GM12878 (cell line): ENCODE measurements at regions not wholly inside any gene's neighbourhood (a gene's known extent, or its start where the extent isn't known, plus 50 kb on each side); places are given as distances from the start of the nearest gene placed in this dataset.

Source experiments
- ATAC-seq: fragments of 200-7000 bp; cut with Tn5 transposase; 3 replicates; pipeline ENCODE4 v1.9.1; 2020; ENCODE audit warnings: mild to moderate bottlenecking, moderate library complexity
- BruUV-seq: library from RNA; stranded (reverse); fragments of 400-500 nt; replicated peaks from 2 replicates; lab custom pipeline; 2021; lab: Mats Ljungman, UMichigan
- CTCF ChIA-PET: fragments of 300-600 bp; sonication (Branson Sonifier 250); formaldehyde crosslinking; extraction: SDS; loops from one replicate; lab custom pipeline; 2021; ENCODE audit warnings: inconsistent platforms; lab: Yijun Ruan, JAX
- POLR2A ChIA-PET: fragments of 350-600 bp; formaldehyde crosslinking; extraction: SDS; loops from one replicate; lab custom pipeline; 2021; ENCODE audit warnings: inconsistent platforms; lab: Charles Lee
- RAD21 ChIA-PET: fragments of 300-600 bp; sonication (Branson Sonifier 250); formaldehyde crosslinking; loops from one replicate; lab custom pipeline; 2023; ENCODE audit warnings: antibody characterized with exemption; ENCODE audit not compliant: unreplicated experiment; lab: Charles Lee
- SMC1A ChIA-PET: fragments of 300-600 bp; sonication (Branson Sonifier 250); formaldehyde crosslinking; loops from one replicate; lab custom pipeline; 2023; ENCODE audit not compliant: unreplicated experiment, uncharacterized antibody; lab: Charles Lee
- DNase-seq: peaks from one replicate; pipeline ENCODE4 v3.0.0-alpha.2; 2011; ENCODE audit warnings: low read depth, low spot score
- FAIRE-seq: peaks from 3 replicates; lab custom pipeline; 2011; peaks lifted over from hg19 to GRCh38; lab: Jason Lieb, UNC
- H2AFZ ChIP-seq: 2 replicates; pipeline ENCODE4 v1.6.0; 2011; ENCODE audit warnings: low read depth, low read length, control low read depth; ENCODE audit not compliant: control insufficient read depth
- H3K27ac ChIP-seq: 2 replicates; pipeline ENCODE4 v1.5.1; 2011; ENCODE audit warnings: control low read depth; ENCODE audit not compliant: control insufficient read depth, insufficient read depth
- H3K27me3 ChIP-seq, 2 experiments: replicated peaks in 1 of 2; 2 replicates each; pipeline versions ENCODE4 v1.6.0 to v1.6.1; 2011; ENCODE audit warnings: low read length in 1 of 2; ENCODE audit not compliant: control insufficient read depth in 2 of 2, insufficient read depth in 2 of 2
- H3K36me3 ChIP-seq, 2 experiments: 2 replicates each; pipeline ENCODE4 v1.5.1; 2011; ENCODE audit warnings: low read length in 1 of 2; ENCODE audit not compliant: control insufficient read depth in 2 of 2, insufficient read depth in 2 of 2
- H3K4me1 ChIP-seq: 2 replicates; pipeline ENCODE4 v1.6.1; 2011; ENCODE audit warnings: mild to moderate bottlenecking, low read length, moderate library complexity, mixed read lengths; ENCODE audit not compliant: control insufficient read depth, insufficient read depth
- H3K4me2 ChIP-seq: 2 replicates; pipeline ENCODE4 v1.6.0; 2011; ENCODE audit warnings: control low read depth; ENCODE audit not compliant: control insufficient read depth, insufficient read depth
- H3K4me3 ChIP-seq: fragments of 200-600 bp; sonication (generic); 2 replicates; pipeline ENCODE4 v1.5.1; 2016
- H3K79me2 ChIP-seq: 2 replicates; pipeline ENCODE4 v1.6.0; 2011; ENCODE audit warnings: low read length; ENCODE audit not compliant: control insufficient read depth, insufficient read depth
- H3K9ac ChIP-seq: 2 replicates; pipeline ENCODE4 v1.8.0; 2011; ENCODE audit warnings: low read length, control low read depth, mixed read lengths; ENCODE audit not compliant: control insufficient read depth, insufficient read depth
- H3K9me3 ChIP-seq: replicated peaks from 3 replicates; pipeline ENCODE4 v1.5.1; 2011; ENCODE audit warnings: mild to moderate bottlenecking, low read length; ENCODE audit not compliant: control insufficient read depth, insufficient read depth
- H4K20me1 ChIP-seq: 2 replicates; pipeline ENCODE4 v1.6.0; 2011; ENCODE audit not compliant: control insufficient read depth, insufficient read depth
- DPF2 ChIP-seq: fragments of 450-650 bp; IDR thresholded peaks from 2 replicates; pipeline ENCODE4 v1.6.1; 2017; ENCODE audit warnings: mild to moderate bottlenecking
- HDAC2 ChIP-seq: fragments of 200-600 bp; sonication (generic); IDR thresholded peaks from 2 replicates; pipeline ENCODE4 v1.6.1; 2017
- NR2F1 ChIP-seq: fragments of 450-650 bp; conservative IDR thresholded peaks from 2 replicates; pipeline ENCODE4 v1.6.1; 2017; ENCODE audit warnings: mild to moderate bottlenecking
- ZBTB40 ChIP-seq: fragments of 450-650 bp; IDR thresholded peaks from 2 replicates; pipeline ENCODE4 v1.6.1; 2016; ENCODE audit warnings: mild to moderate bottlenecking, moderate library complexity, borderline replicate concordance
- ZZZ3 ChIP-seq: IDR thresholded peaks from 2 replicates; pipeline ENCODE4 v1.6.1; 2011; ENCODE audit warnings: low read depth; ENCODE audit not compliant: control insufficient read depth, insufficient read length
- WGBS: methylation state at CpG from one replicate; pipeline ENCODE4 v1.1.6; 2016; ENCODE audit warnings: low lambda C conversion rate; ENCODE audit not compliant: insufficient replicate concordance, insufficient coverage; ENCODE audit errors: missing lambda C conversion rate; 5-methylcytosine and 5-hydroxymethylcytosine counted together
- in situ Hi-C: fragments of 300-500 bp; cut with MboI; formaldehyde crosslinking; loops from 9 replicates; pipeline ENCODE4 v1.14.3; 2018; ENCODE audit warnings: mixed read lengths
- intact Hi-C: fragments of 100-400 bp; cut with micrococcal nuclease; formaldehyde crosslinking; loops from one replicate; pipeline ENCODE4 v1.14.2; 2022; ENCODE audit not compliant: unreplicated experiment

GRCh38 chr5:89130851-89131250, 247.9 kb upstream of the MEF2C start (continued):
- TF ChIP-seq ZBTB40, result no peak
- no peak for TF ChIP-seq HDAC2

GRCh38 chr5:89129941-89130340, 247.0 kb upstream of the MEF2C start:
- intact Hi-C loops (no loop called here), in situ Hi-C loops (no loop called here)
- ChIA-PET POLR2A (no interaction called here), SMC1A (interaction anchor here (0.8 kb wide), 1 partner anchor 11 kb away, joined by 3 read pairs; no protein-coding TSS in a partner anchor), RAD21 (no interaction called here), CTCF (interaction anchor here (0.8 to 1.4 kb wide), 2 partner anchors 8 to 14 kb away, joined by 3 to 4 read pairs; no protein-coding TSS in a partner anchor)
- no peaks in the 10 kb centered on the region for H4K20me1 ChIP-seq
- H3K9ac ChIP-seq, result no peak overlapping the region
- DNase-seq, result no peak
- H3K4me1 ChIP-seq, result no peaks in the 10 kb centered on the region
- WGBS, result 96% methylated on average over 1 of the region's 1 CpG
- H3K4me3 ChIP-seq, result no peak overlapping the region
- TF ChIP-seq DPF2 (no peak), ZZZ3 (no peak), NR2F1 (no peak)
- H3K36me3 ChIP-seq, result no peaks in the 10 kb centered on the region
- no peak for ATAC-seq
- no peak overlapping the region for H2AFZ ChIP-seq
- no peaks in the 10 kb centered on the region for H3K9me3 ChIP-seq
- no peak for FAIRE-seq
- BruUV-seq, result no TSS peak
- no peak overlapping the region for H3K27ac ChIP-seq
- no peaks in the 10 kb centered on the region for H3K79me2 ChIP-seq
- H3K27me3 ChIP-seq, result no peaks in the 10 kb centered on the region
- no peak overlapping the region for H3K4me2 ChIP-seq
